GM21526 (cell line): ENCODE measurements at regions not wholly inside any gene's neighbourhood (a gene's known extent, or its start where the extent isn't known, plus 50 kb on each side); places are given as distances from the start of the nearest gene placed in this dataset.

ENCODE experiments used
- ATAC-seq: cut with Tn5 transposase; IDR thresholded peaks from one replicate; pipeline ENCODE4 v1.9.1; 2021; ENCODE audit warnings: moderate library complexity; ENCODE audit not compliant: unreplicated experiment, low FRiP score

DNA sequence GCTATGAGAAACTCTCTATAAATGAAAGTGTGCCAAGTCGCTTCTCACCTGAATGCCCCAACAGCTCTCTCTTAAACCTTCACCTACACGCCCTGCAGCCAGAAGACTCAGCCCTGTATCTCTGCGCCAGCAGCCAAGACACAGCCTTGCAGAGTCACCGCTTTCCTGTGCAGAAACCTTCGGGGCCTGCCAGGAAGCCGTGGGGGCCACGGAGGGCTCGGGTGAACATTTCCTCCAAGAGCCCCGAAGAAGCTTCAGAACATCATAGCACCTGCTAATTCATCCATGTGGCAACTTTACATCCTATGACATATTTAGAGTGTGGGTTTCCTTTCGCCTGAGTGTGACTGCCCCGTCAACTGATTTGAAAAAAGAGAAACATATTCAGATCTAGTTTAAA lies 55.7 kb upstream of the PRSS58 start:
- no peak for ATAC-seq

DNA sequence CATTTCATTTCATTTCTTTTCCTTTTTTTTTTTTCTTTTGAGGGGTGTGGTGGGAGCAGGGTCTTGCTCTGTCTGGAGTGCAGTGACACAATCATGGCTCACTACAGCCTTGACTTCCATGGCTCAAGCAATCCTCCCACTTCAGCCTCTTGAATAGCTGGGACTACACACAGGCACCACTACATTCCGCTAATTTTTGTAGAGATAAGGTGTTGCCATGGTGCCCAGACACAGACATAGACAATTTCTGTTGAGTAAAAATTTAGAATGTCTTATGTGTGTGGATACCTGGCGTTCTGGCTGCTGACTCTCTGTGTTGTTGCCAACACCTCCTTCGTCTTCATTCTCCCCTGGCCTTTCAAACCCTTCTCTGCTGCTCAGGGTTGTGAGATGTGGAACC lies 54.0 kb upstream of the PRSS58 start:
- no peak for ATAC-seq

DNA sequence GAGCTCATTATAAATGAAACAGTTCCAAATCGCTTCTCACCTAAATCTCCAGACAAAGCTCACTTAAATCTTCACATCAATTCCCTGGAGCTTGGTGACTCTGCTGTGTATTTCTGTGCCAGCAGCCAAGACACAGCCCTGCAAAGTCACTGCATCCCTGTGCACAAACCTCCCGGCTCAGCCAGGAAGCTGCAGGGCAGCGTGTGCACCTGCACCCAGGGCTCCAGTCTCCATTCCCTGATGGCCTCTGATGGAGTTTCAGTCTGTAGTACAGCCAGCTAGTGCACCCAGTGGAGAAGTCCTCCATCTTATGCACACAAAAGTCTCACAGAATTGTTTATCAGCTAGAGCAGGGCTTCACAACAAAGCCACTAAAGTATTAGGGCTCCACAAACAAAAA lies 51.1 kb upstream of the PRSS58 start:
- no peak for ATAC-seq

DNA sequence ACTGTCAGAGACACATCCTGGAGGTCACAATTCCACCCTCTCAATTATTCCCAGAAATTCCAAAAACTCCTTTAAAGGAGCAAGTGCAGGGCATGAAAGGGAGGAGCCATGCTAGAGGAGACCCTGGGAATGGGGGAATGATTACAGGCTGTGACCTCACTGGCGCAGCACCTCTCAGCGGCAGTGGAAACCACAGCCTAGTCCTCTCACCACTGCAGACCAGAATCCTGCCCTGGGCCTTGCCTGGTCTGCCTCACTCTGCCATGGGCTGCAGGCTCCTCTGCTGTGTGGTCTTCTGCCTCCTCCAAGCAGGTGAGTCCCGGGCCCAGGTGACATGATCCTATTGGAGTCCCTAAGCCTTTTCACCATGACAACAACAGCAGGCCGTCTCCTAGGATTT lies 50.5 kb upstream of the PRSS58 start:
- ATAC-seq: no peak
